GM13977 (cell line): ENCODE measurements at regions not wholly inside any gene's neighbourhood (a gene's known extent, or its start where the extent isn't known, plus 50 kb on each side); places are given as distances from the start of the nearest gene placed in this dataset.

Source experiments
- DNase-seq: peaks from one replicate; pipeline ENCODE4 v3.0.0; 2012; ENCODE audit warnings: low spot score
- in situ Hi-C: fragments of 300-500 bp; cut with MboI; formaldehyde crosslinking; loops from one replicate; pipeline ENCODE4 v1.12.0; 2022; ENCODE audit warnings: low sequenced_read_pairs, low pct_unique_long_range_greater_than_20kb, mixed read lengths, inconsistent platforms; ENCODE audit not compliant: unreplicated experiment
- TF ChIP-seq, protein P1 (sequence below): IDR thresholded peaks from 2 replicates; pipeline ENCODE4 v1.5.1; 2012; ENCODE audit warnings: mild to moderate bottlenecking, control low read depth; ENCODE audit not compliant: insufficient read depth; ENCODE audit errors: extremely low read depth, missing control alignments

GRCh38 chr9:16052757-16053530 is 500.1 kb downstream of the CCDC171 start:
- in situ Hi-C loops, result no loop called here
- DNase-seq, result no peak
- TF ChIP-seq, protein P1, sequence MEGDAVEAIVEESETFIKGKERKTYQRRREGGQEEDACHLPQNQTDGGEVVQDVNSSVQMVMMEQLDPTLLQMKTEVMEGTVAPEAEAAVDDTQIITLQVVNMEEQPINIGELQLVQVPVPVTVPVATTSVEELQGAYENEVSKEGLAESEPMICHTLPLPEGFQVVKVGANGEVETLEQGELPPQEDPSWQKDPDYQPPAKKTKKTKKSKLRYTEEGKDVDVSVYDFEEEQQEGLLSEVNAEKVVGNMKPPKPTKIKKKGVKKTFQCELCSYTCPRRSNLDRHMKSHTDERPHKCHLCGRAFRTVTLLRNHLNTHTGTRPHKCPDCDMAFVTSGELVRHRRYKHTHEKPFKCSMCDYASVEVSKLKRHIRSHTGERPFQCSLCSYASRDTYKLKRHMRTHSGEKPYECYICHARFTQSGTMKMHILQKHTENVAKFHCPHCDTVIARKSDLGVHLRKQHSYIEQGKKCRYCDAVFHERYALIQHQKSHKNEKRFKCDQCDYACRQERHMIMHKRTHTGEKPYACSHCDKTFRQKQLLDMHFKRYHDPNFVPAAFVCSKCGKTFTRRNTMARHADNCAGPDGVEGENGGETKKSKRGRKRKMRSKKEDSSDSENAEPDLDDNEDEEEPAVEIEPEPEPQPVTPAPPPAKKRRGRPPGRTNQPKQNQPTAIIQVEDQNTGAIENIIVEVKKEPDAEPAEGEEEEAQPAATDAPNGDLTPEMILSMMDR, result no peak

DNA sequence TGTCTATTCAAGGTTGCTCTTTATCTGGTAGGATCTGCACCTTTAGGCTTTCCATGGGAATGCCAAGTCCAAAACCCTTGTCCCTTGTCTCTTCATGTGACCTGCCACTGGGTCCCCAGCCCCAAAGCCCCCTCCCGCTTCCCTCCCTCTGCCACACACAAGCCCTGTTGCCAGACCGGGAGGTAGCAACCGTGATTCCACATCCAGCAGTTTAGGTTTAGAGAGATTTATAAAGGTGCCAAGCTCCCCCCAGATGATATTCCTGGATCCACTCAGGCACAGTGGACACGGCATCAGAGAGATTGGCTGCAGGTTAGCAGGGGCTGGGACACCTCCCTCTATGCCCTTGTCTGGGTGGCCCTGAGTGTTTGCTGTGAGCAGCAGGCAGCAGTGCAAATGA is 504.7 kb downstream of the CCDC171 start:
- in situ Hi-C loops, result no loop called here
- DNase-seq, result no peak
- TF ChIP-seq, protein P1, result no peak

- TF ChIP-seq, protein P1, result no peak
- in situ Hi-C loops, result no loop called here
- peak; percentile 24 for DNase-seq
These were observed 505.3 kb downstream of the CCDC171 start for GRCh38 chr9:16058131-16058549.

DNA sequence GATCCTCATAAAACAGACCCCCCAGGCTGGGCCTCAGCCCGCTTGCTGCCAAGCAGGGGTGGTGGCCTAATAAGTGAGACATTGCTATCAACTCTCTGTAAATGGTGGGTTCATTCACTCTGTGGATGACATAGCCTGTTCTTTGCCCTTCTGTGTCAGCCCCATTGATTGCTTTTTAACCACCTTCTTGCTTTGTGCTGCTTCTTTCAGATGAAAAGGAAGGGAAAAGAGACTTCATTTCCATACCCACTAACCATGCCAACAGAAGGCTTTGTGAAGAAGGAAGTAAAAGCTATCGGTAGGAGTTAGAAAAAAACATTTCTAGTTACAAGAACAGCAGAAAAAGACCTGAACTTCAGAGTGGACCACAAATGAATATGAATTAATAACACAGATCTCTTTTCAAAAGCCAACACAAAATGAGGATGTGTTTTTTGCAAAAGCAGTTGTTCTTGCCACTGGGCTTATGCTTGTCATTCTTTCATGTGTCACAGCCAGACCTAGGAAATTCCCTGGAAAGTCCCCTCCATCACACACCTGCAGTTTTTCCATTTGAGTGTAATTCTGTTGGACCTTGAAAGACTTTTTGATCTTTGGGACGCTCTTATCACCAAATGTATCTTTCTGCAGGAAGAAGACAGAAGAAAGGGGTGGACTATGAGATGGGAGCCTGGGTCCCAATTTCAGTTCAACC is 507.7 kb downstream of the CCDC171 start:
- TF ChIP-seq, protein P1, result no peak
- peak; percentile 43 for DNase-seq
- in situ Hi-C loops, result no loop called here

DNA sequence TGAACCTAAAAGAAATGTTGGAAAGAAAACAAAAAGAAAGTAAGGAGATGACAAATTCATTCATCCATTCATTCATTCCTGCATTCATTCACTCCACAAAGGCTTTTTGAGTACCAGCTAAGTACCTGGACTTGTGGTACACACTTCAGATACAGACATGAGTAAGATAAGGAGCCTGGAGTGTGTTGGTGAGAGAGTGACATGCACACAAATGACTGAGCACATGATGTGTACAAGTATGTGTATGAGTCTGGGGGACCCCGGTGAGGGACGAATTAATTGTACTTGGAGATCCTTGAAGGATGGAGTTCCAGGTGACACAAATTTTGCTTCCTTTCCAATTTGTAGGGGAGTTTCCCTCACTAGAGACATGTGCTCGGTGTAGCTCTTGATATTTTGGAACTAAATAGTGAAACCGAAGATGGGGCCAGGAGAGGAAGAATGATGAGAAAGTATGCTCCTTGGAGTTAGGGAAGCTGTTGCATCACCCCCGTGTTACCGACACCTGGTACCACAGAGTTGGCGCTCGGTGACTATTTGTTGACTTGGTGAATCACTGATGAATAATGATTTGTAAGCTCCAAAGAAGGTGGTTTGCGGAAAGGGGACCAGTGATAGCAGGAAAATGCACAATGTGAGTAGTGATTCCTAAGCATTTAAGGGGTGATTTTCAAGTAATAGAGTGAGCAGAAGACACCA is 509.8 kb downstream of the CCDC171 start:
- TF ChIP-seq, protein P1, result no peak
- in situ Hi-C loops, result no loop called here
- DNase-seq, result no peak

GRCh38 chr9:16063241-16063591 is 510.4 kb downstream of the CCDC171 start:
- TF ChIP-seq, protein P1, result no peak
- in situ Hi-C loops, result no loop called here
- DNase-seq, result no peak
